ENCODE measurements at regions not wholly inside any gene's neighbourhood (a gene's known extent, or its start where the extent isn't known, plus 50 kb on each side); places are given as distances from the start of the nearest gene placed in this dataset.

DNA sequence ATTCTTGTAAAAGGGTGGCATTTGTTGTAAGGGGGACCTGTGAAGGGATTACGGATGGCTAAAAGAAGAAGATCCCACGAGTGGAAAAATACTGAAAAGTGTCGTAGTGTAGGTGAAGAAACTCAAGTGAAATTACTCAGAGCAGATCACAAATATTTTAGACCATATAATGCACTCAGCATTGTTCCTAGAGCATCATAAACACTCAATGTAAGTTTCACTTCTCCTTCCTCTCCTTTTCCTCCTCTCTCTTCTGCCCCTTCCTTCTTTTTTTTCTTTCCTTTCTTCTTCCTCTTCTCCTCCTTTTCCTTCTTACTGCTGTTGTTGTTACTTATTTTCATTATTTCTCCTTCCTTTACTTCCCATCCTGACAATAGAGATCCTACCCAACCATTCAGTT lies 445.6 kb downstream of the ADAMTS20 start:
- ATAC-seq (no peak), DNase-seq (no peak)
- intact Hi-C loops (cut with DNase I, micrococcal nuclease) = no loop called here

DNA sequence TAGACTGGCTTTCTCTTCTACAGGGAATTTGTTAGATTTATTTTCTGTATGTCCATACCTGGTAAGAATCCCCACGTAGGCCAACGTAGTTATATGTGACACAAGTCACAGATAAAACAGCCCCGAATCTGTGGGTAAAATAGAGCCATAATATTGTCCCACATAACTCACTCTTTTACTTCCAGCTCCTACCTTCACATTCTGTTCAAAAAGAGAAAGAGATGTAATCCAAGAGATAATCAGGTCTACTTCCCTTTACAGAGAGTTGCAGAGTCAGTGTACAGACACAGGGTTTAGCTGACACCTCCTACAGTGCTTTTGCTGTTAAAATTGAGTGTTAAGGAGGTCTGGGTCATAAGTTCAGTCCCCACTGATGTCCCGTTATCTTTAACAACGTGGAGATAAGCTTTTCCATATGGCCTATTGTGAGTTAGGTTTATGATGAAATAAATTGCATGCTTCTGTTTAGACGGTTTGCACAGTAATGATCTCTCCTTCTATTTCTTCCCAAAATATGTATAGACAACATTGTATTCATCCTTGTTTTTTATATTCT lies 446.5 kb downstream of the ADAMTS20 start:
- no peak for ATAC-seq
- intact Hi-C loops (cut with DNase I, micrococcal nuclease) = no loop called here
- no peak for DNase-seq

DNA sequence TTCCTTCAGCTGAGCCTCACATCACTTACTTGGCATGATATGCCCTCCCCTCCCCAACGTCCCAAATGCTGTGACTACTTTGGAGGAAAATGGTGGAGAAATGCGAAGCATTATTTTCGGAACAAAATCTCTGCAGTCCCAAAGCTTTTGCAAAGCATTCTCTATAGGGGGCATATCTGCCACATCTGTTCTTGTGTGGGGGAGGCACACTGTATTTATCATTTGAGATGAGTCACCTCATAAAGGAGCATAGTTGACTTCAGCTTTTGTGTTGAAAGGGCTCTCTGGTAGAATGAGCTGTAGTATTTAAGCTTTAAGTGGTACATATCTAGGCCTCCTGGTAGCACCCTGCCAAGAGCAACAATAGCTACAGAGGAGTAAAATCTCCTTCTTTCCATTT lies 447.5 kb downstream of the ADAMTS20 start:
- DNase-seq (no peak), ATAC-seq (no peak)
- intact Hi-C loops (cut with DNase I, micrococcal nuclease) = no loop called here

DNA sequence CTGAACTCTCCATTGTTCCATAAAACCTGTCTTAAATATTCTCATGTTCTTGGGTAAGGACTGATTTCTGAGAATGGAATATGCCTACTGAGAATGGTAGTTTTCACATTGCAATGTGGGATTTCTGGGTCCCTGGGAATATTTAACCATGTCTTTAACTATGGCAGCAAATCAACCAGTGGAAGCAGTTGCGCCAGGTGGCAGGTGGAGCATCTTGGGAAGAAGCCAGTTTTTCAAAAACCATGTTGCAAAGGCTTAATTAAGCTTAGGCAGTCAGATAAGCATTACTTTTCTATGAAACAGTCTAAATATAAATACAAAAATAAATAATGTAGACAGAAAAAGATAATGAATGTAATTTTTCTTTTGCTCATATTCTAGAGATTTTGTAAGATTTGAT lies 448.1 kb downstream of the ADAMTS20 start:
- intact Hi-C loops (cut with DNase I, micrococcal nuclease) = no loop called here
- ATAC-seq (no peak), DNase-seq (no peak)

DNA sequence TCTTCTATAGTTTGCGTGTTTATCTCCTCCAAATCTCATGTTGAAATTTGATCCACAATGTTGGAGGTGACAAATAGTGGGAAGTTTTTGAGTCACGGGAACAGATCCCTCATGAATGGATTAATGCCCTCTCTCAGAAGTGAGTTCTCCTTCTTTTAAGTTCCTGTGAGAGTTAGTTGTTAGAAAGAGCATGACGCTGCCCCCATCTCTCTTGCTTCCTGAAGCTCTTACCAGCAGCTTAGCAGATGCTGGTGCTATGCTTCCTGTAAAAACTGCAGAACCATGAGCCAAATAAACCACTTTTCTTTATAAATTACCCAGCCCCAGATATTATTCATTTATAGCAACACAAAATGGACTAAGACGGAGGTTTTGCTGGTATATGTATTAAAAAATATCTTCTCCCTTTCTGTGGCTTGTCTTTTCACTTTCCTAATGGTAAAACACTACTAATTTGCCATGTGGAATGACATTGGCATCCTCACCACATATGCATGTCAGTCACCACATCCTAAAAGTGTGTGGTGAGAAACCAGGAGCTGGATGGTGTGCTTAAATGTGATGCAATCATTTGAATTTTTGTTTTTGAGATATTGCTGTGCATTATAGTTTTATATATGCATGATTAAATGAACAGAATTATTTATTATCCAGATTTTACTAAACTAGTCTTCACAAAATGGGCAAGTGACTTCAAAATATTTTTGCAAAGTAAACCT lies 449.3 kb downstream of the ADAMTS20 start:
- DNase-seq = no peak
- ATAC-seq = no peak
- intact Hi-C loops (cut with DNase I, micrococcal nuclease) = no loop called here

DNA sequence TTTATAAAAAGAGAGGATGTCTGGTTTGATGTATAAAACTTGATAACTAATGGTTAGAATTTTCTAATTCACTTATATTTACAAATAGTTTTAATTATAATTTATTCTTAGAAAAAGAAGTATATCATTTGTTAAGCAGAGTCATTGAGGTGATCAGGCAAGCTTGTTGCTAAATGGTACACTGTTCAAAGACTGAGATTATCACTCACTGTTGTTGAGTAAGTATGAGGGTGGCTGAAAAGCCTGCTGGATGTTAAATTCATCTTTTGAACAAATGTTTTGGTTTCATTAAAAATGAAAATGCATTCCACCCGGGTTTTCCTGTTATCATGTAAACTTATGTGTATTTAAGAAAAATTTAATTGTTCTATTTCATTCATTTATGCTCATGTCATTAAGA lies 451.8 kb downstream of the ADAMTS20 start:
- DNase-seq = no peak
- ATAC-seq = no peak
- intact Hi-C loops (cut with DNase I, micrococcal nuclease) = no loop called here

DNA sequence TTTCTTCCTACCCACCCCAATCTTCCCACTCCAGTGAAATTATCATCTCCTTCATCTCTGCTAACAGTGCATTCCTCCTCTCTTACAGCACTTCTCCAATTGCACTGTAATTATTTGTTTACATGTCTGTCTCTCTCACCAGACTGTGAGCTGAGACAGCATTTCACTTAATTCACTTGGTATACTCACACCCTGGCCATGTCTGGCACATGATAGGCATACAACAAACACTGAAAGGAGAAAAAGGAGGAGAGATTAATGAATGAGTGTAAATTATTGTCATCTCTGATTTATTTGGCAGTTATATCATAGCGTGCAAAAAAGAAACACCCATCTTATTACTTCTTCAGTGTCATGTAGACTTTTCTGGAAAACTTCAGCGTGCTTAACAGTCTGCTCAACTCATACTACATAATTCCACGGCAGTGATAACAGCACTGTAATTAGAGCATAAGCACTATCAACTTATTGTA lies 452.3 kb downstream of the ADAMTS20 start:
- ATAC-seq = no peak
- intact Hi-C loops (cut with DNase I, micrococcal nuclease) = no loop called here
- no peak for DNase-seq

DNA sequence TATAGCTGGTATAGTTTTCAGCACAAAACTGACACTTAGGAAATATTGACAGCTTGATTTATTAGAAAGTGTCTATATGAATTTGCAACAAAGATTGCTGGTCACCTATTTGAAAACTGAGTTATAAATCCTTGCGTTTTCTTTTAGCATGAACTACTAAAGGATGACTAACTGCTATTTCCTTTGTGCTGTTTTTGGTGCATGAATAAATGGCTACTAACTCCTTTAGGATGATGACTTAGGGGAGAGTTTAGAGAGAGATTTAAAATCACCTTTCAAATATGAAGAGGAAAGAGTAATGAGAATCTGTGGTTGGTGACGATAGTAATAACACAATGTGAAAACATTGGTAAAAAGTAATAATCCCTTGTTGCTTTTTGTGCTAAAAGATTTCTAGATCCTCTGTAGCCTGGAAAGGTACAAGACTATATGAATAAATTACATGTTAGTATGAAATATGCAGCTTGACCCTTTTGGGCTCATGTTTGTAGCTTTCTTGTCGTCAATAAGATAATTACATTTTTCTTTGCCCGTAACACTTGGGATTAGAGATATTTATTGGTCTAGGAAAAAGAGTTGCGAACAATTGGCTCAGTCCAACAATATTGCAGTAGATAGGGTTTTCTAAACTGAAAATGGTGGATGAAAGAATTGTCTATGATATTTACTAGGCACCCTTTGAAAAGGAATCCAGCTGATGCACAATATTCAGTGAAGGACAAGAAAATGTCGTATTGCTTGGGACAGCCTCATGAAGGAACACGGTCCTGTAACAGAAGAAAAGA lies 453.0 kb downstream of the ADAMTS20 start:
- DNase-seq (no peak), ATAC-seq (no peak)
- intact Hi-C loops (cut with DNase I, micrococcal nuclease) = no loop called here

DNA sequence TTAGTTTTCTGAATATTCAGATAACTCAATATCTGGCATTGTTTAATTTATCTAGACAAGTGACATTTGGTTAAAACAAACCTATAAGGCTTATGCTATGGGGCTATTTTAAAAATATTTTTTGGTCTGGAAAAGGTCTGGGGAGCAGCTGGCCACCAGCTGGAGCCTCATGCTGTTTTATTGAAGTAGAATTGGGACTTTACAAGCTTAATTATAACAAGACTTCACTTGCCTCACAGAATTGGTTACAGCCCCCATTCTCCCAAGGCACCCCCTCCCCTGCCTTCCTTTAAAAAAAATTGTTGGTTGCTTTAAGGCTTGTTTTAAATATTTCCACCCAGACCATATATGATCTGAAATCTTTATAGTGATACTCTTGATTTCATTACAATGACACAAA lies 453.9 kb downstream of the ADAMTS20 start:
- no peak for ATAC-seq
- no peak for DNase-seq
- intact Hi-C loops (cut with DNase I, micrococcal nuclease) = no loop called here

DNA sequence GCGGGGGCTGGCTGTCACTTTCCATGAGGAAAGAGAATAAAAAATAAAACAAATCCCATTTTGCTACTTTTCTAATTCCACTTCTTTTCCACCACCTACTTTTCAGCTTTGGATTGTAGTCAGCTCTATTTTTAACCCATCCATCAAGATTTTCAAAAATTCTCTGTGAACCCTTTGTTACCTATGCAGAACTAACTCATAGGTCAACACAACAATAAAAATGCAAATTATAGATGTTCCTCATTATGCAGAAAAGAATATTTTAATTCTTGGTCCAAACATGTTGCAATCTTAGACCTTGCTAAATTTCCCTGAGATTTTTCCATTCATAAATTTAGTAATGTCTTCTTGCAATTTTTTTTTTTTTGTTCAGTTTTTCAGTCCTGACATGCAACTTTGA lies 454.5 kb downstream of the ADAMTS20 start:
- ATAC-seq = no peak
- intact Hi-C loops (cut with DNase I, micrococcal nuclease) = no loop called here

DNA sequence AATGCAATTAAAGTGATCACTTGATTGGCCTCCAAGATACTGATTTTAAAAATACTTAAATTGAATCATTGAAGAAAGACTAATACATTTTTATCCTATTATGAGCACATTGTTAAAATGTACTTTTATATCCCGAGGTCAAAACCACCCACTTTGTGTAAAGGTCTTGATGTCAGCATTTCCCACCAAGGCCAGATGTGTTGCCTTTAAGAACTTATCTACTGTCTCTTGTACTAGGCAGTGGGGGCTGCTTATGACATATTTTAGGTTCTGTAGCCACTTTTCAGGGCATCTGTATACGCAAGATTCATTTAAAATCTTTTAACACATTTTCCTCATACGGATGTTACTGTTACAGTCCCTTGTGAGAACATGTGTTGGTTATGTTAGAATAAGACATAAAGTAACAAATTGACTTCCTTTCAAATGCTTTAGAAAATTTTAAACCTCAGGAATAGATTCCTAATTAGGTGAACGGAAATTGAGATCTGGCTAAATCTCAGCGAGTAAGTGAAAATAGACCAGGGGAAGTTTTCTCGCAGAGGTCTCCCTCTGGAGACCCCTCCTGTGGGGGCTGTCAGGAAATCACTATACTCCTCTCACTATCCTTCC lies 456.2 kb downstream of the ADAMTS20 start:
- intact Hi-C loops (cut with DNase I, micrococcal nuclease) = no loop called here
- no peak for DNase-seq
- ATAC-seq = no peak

More for the DNA sequence above, 454.5 kb downstream of the ADAMTS20 start:
- no peak for DNase-seq

DNA sequence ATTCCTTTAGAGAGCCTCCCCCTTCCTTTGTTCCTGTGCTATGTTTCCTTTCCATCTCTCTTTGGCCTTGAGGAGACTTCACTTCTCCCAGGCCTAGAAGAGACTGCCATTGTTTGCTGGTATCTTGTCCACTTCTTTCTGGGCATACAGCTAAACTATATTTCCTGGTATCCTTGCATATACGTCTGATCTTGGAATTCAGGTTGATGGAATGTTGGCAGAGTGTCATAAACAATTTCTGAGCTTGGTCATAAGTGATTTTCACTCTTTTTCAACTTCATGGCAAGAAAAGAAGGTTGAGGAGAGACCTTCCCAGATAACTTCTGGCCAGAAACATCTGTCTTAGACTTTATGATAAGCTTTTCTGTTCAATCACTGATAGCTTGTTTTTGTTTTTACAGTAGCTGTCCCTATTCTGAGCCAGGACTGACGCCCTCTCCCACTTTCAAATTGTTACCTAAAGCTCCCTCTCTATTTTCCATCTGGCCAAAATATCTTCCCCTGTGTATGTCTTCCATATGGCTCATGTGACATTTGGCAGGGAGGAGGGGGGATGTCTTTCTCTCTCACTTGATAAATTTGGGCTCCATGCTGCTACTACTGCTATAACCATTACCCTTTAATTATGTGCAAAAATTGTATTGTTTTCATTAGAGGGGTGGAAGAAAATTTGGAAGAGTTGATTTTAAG lies 457.0 kb downstream of the ADAMTS20 start:
- DNase-seq = no peak
- intact Hi-C loops (cut with DNase I, micrococcal nuclease) = no loop called here
- no peak for ATAC-seq

DNA sequence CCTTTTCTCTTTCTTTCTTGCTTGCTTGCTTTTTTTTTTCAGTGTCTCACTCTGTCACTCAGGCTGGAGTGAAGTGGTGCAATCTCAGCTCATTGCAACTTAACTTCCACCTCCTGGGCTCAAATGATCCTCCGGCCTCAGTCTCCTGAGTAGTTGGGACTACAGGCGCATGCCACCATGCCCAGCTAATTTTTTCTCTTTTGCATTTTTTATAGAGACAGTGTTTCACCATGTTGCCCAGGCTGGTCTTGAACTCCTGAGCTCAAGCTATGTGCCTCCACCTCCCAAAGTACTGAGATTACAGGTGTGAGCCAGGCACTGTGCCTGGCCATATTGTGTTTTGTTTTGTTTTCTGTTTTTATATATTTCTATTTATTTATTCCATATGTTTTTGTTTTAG lies 461.0 kb downstream of the ADAMTS20 start:
- DNase-seq (no peak), ATAC-seq (no peak)
- intact Hi-C loops (cut with DNase I, micrococcal nuclease) = no loop called here

DNA sequence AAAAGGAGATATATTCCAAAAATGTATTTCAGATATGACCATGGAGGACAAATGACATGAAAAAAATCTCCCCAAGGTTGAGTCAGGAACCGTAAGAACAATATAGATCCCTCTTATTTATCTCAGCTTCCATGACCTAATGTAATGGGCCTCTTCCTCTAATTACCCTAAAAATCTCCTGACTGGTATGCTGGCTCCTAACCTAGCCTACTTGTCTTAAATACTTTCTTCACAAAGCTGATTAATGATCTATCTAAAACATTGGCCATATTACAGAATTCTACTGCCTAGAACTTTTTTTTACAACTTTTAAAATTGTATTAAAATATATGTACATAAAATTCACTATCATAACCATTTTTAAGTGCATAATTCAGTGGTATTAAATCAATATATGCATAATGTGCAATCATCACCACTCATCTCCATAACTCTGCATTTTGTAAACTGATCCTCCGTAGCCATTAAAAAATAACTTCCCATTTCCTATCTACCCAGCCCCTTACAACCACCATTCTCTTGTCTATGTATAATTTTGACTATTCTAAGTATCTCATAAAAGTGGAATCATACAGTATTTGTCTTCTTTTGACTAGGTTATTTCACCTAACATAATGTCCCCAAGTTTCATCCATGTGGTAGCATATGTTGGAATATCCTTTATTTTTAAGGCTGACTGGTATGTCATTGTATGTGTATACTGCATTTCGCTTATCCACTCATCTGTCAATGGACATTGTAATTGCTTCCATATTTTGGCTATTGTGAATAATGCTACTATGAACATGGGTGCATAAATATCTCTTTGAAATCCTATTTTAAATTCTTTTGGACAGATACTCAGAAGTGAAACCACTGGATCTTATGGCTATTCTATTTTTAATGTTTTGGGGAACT lies 464.6 kb downstream of the ADAMTS20 start:
- no peak for ATAC-seq
- intact Hi-C loops (cut with DNase I, micrococcal nuclease) = no loop called here
- DNase-seq = no peak

DNA sequence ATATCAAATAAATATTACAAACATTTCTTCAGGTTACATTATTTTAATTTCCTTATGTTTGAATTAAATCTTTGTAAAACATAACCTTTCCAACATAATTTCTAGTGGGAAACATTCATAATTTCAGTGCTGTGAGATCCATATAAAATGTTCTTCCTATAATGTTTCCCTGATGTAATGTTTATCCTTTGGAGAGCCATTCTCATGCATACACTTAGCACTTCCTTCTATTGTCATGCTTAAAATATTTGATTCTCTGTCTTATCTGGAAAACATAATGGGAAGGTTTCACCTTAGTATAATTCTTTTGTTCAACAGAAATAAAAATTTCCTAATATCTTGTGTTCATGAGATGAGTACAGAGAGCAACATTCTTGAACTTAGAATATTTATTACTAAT lies 472.5 kb downstream of the ADAMTS20 start:
- ATAC-seq (no peak), DNase-seq (no peak)
- intact Hi-C loops (cut with DNase I, micrococcal nuclease) = no loop called here

DNA sequence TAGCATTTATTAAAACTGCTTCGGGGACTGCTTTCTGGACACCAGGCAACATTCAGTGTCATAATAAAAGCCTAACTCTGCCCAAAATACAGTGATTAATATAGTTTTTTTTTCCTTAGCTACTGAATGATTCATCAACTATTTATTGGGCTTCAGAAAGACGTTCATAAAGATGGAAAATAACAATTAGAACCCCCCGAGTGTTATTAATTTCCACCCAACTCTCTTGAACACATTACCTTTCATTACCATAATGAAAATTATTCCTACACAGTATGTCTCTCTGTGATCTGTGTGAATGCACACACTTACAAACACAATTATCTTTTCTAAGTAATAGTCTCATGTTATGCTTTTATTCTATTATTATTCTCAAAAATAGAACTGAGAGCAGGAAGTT lies 473.0 kb downstream of the ADAMTS20 start:
- no peak for DNase-seq
- intact Hi-C loops (cut with DNase I, micrococcal nuclease) = no loop called here
- no peak for ATAC-seq

DNA sequence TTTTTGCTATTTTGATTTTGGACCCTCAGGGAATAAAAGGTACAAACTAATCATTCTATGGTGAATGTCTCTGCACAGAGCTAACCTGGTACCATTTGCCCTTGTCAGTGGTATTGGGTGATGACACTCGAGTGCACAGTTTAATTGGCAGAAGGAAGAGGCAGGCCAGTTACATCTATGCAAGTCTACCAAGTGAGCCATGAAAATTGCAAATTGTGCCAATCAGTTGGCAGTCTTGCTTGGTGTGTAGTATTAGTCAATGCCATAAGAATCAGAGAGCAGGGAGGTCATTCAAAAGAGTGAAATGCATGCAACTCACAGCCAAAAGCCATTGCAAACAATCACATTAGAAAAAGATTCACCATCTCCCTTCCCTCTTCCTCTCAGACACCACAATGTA lies 479.6 kb downstream of the ADAMTS20 start:
- DNase-seq = no peak
- intact Hi-C loops (cut with DNase I, micrococcal nuclease) = no loop called here
- no peak for ATAC-seq

DNA sequence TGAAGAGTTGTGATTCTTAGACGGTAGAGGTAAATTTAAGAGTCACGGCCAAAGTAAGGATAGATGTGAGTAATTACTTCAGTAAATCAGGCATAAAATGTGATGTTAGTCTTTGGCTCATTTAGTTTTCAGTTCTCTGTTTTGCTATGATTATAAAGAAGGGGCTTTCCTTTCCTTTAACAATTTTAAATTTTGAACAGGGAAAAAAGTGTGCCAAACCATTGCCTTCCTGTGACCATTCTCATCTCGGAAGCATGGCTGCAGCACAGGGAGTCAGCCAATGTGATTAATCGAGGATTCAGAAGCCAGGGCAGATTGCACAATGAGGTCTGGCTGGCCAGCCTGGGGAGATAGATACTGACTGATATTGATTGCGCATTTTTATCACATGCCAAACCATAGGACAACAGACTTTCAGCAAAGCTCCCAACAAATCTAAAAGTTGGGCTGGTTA lies 480.2 kb upstream of the PRICKLE1 start:
- no peak for DNase-seq
- no peak for ATAC-seq
- intact Hi-C loops (cut with DNase I, micrococcal nuclease) = no loop called here

Data from left colon (tissue), 2 donors.